H1 (cell line): ENCODE measurements at regions not wholly inside any gene's neighbourhood (a gene's known extent, or its start where the extent isn't known, plus 50 kb on each side); places are given as distances from the start of the nearest gene placed in this dataset.

ENCODE experiments used
- BRCA1 ChIP-seq: IDR thresholded peaks from 2 replicates; pipeline ENCODE4 v1.6.1; 2012; ENCODE audit warnings: low read depth, low read length, improper control_type of control experiment
- CHD1 ChIP-seq: IDR thresholded peaks from 2 replicates; pipeline ENCODE4 v1.6.1; 2012; ENCODE audit warnings: low read depth, low read length, improper control_type of control experiment
- E2F6 ChIP-seq: IDR thresholded peaks from 2 replicates; pipeline ENCODE4 v1.6.1; 2012; ENCODE audit warnings: inconsistent platforms
- EGR1 ChIP-seq: IDR thresholded peaks from 2 replicates; pipeline ENCODE4 v1.6.1; 2011; ENCODE audit warnings: low read depth, low read length, borderline replicate concordance
- EZH2 ChIP-seq: fragments of 200-600 bp; sonication (generic); IDR thresholded peaks from 2 replicates; pipeline ENCODE4 v1.7.1; 2012; ENCODE audit warnings: low read depth, mild to moderate bottlenecking, moderate library complexity, low read length, inconsistent platforms; ENCODE audit not compliant: severe bottlenecking
- MAX ChIP-seq: IDR thresholded peaks from 2 replicates; pipeline ENCODE4 v1.6.1; 2012; ENCODE audit warnings: inconsistent platforms
- POLR2A ChIP-seq, 2 experiments: IDR thresholded peaks; 1 replicate in 1 of 2; 2 replicates in 1 of 2; pipeline ENCODE4 v1.6.1; 2011; ENCODE audit warnings: low read depth in 2 of 2, low read length in 2 of 2, mild to moderate bottlenecking in 2 of 2; ENCODE audit errors: control extremely low read depth in 1 of 2
- POLR2AphosphoS5 ChIP-seq: IDR thresholded peaks from 2 replicates; pipeline ENCODE4 v1.6.1; 2011; ENCODE audit warnings: low read depth, low read length
- RBBP5 ChIP-seq: IDR thresholded peaks from 2 replicates; pipeline ENCODE4 v1.7.1; 2012; ENCODE audit warnings: low read depth, mild to moderate bottlenecking, inconsistent platforms, low read length, moderate library complexity, borderline replicate concordance
- SIN3A ChIP-seq, 2 experiments: IDR thresholded peaks in 1 of 2; conservative IDR thresholded peaks in 1 of 2; 2 replicates each; pipeline ENCODE4 v1.6.1; 2011 to 2012; ENCODE audit warnings: low read length in 2 of 2, improper control_type of control experiment in 1 of 2, low read depth in 1 of 2, mild to moderate bottlenecking in 1 of 2
- TAF1 ChIP-seq: IDR thresholded peaks from 2 replicates; pipeline ENCODE4 v1.6.1; 2011; ENCODE audit warnings: mild to moderate bottlenecking, low read depth, low read length
- TEAD4 ChIP-seq: IDR thresholded peaks from 2 replicates; pipeline ENCODE4 v1.6.1; 2012; ENCODE audit warnings: low read depth, low read length, inconsistent platforms, mixed read lengths
- ZNF274 ChIP-seq: IDR thresholded peaks from 2 replicates; pipeline ENCODE4 v1.7.0; 2012; ENCODE audit warnings: low read length, borderline replicate concordance; ENCODE audit errors: extremely low read depth
- TF ChIP-seq, protein P1 (sequence below), 3 experiments: IDR thresholded peaks; 1 replicate in 2 of 3; 2 replicates in 1 of 3; pipeline versions ENCODE4 v1.5.1 to v1.6.1; 2011; ENCODE audit warnings: low read length in 3 of 3, mild to moderate bottlenecking in 3 of 3, inconsistent platforms in 2 of 3, low read depth in 1 of 3, moderate library complexity in 1 of 3; ENCODE audit not compliant: insufficient read depth in 1 of 3; ENCODE audit errors: control extremely low read depth in 1 of 3

GRCh38 chrY:21295206-21295605 lies 215.9 kb upstream of the RBMY1B start:
- TF ChIP-seq EGR1 (no peak), EZH2 (no peak), TEAD4 (no peak), POLR2A (IDR thresholded peaks at IDR 0.05; ENCODE audit: control extremely low read depth in 1 of 2, low read depth in 2 of 2, low read length in 2 of 2) (no peak), CHD1 (no peak), BRCA1 (no peak), E2F6 (no peak), RBBP5 (no peak), TAF1 (no peak), ZNF274 (no peak), POLR2AphosphoS5 (no peak), SIN3A (conservative IDR thresholded peaks at IDR 0.05 in 1 of 2, IDR thresholded peaks at IDR 0.05 in 1 of 2; ENCODE audit: low read depth in 1 of 2, low read length in 2 of 2) (no peak), MAX (no peak)
- TF ChIP-seq, protein P1, sequence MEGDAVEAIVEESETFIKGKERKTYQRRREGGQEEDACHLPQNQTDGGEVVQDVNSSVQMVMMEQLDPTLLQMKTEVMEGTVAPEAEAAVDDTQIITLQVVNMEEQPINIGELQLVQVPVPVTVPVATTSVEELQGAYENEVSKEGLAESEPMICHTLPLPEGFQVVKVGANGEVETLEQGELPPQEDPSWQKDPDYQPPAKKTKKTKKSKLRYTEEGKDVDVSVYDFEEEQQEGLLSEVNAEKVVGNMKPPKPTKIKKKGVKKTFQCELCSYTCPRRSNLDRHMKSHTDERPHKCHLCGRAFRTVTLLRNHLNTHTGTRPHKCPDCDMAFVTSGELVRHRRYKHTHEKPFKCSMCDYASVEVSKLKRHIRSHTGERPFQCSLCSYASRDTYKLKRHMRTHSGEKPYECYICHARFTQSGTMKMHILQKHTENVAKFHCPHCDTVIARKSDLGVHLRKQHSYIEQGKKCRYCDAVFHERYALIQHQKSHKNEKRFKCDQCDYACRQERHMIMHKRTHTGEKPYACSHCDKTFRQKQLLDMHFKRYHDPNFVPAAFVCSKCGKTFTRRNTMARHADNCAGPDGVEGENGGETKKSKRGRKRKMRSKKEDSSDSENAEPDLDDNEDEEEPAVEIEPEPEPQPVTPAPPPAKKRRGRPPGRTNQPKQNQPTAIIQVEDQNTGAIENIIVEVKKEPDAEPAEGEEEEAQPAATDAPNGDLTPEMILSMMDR (IDR thresholded peaks at IDR 0.05; ENCODE audit: control extremely low read depth in 1 of 3, insufficient read depth in 1 of 3, low read depth in 1 of 3, low read length in 3 of 3), result no peak
